ENCODE measurements at regions not wholly inside any gene's neighbourhood (a gene's known extent, or its start where the extent isn't known, plus 50 kb on each side); places are given as distances from the start of the nearest gene placed in this dataset.

GRCh38 chr2:82511894-82512293, 1947.2 kb downstream of the SUCLG1 start:
- BruUV-seq (replicated peaks): no TSS peak
- CTCF ChIA-PET: no interaction called here

GRCh38 chr2:82508702-82509101, 1950.4 kb downstream of the SUCLG1 start:
- no peaks in the 10 kb centered on the region for H3K4me1 ChIP-seq (ENCODE audit: insufficient read depth, low read length, poor library complexity, severe bottlenecking)
- intact Hi-C loops (cut with micrococcal nuclease; ENCODE audit: unreplicated experiment): no loop called here
- H3K27ac ChIP-seq (ENCODE audit: low read depth, low read length, poor library complexity, severe bottlenecking): no peak overlapping the region
- DNase-seq (ENCODE audit: low spot score): no peak
- no peak for TF ChIP-seq CTCF (conservative IDR thresholded peaks at IDR 0.05; ENCODE audit: low read depth, low read length)
- TF ChIP-seq EZH2 (IDR thresholded peaks at IDR 0.05; ENCODE audit: borderline replicate concordance, low read depth, low read length, poor library complexity, severe bottlenecking): no peak
- POLR2A ChIA-PET (ENCODE audit: low non-redundant PET): no interaction called here
- no TSS peak for BruUV-seq (replicated peaks)
- H3K36me3 ChIP-seq (ENCODE audit: insufficient read depth, low read length, poor library complexity, severe bottlenecking): no peaks in the 10 kb centered on the region
- H3K27me3 ChIP-seq (replicated peaks; ENCODE audit: insufficient read depth, low read depth, low read length, poor library complexity): no peaks in the 10 kb centered on the region
- CTCF ChIA-PET: no interaction called here
- peaks cover 28% of the 10 kb centered on the region for H3K9me3 ChIP-seq (ENCODE audit: low read depth, low read length, poor library complexity, severe bottlenecking)
- no peak overlapping the region for H3K4me3 ChIP-seq (ENCODE audit: low read depth, low read length, poor library complexity, severe bottlenecking)

More at GRCh38 chr2:82511894-82512293, 1947.2 kb downstream of the SUCLG1 start:
- no peaks in the 10 kb centered on the region for H3K27me3 ChIP-seq (replicated peaks; ENCODE audit: insufficient read depth, low read depth, low read length, poor library complexity)
- TF ChIP-seq EZH2 (IDR thresholded peaks at IDR 0.05; ENCODE audit: borderline replicate concordance, low read depth, low read length, poor library complexity, severe bottlenecking): no peak
- no peak for TF ChIP-seq CTCF (conservative IDR thresholded peaks at IDR 0.05; ENCODE audit: low read depth, low read length)
- H3K4me3 ChIP-seq (ENCODE audit: low read depth, low read length, poor library complexity, severe bottlenecking): no peak overlapping the region
- no peaks in the 10 kb centered on the region for H3K4me1 ChIP-seq (ENCODE audit: insufficient read depth, low read length, poor library complexity, severe bottlenecking)
- DNase-seq (ENCODE audit: low spot score): no peak
- intact Hi-C loops (cut with micrococcal nuclease; ENCODE audit: unreplicated experiment): no loop called here
- no peaks in the 10 kb centered on the region for H3K36me3 ChIP-seq (ENCODE audit: insufficient read depth, low read length, poor library complexity, severe bottlenecking)
- peaks cover 5% of the 10 kb centered on the region for H3K9me3 ChIP-seq (ENCODE audit: low read depth, low read length, poor library complexity, severe bottlenecking)
- POLR2A ChIA-PET (ENCODE audit: low non-redundant PET): no interaction called here
- H3K27ac ChIP-seq (ENCODE audit: low read depth, low read length, poor library complexity, severe bottlenecking): no peak overlapping the region

- intact Hi-C loops (cut with micrococcal nuclease; ENCODE audit: unreplicated experiment): no loop called here
- BruUV-seq (replicated peaks): no TSS peak
Observed at GRCh38 chr2:82507657-82508056, 1951.4 kb downstream of the SUCLG1 start.

More at GRCh38 chr2:82507657-82508056, 1951.4 kb downstream of the SUCLG1 start:
- H3K27me3 ChIP-seq (replicated peaks; ENCODE audit: insufficient read depth, low read depth, low read length, poor library complexity): no peaks in the 10 kb centered on the region
- ChIA-PET CTCF (no interaction called here), POLR2A (ENCODE audit: low non-redundant PET) (no interaction called here)
- no peak overlapping the region for H3K4me3 ChIP-seq (ENCODE audit: low read depth, low read length, poor library complexity, severe bottlenecking)
- peaks cover 23% of the 10 kb centered on the region for H3K9me3 ChIP-seq (ENCODE audit: low read depth, low read length, poor library complexity, severe bottlenecking)
- H3K27ac ChIP-seq (ENCODE audit: low read depth, low read length, poor library complexity, severe bottlenecking): no peak overlapping the region
- DNase-seq (ENCODE audit: low spot score): no peak
- H3K36me3 ChIP-seq (ENCODE audit: insufficient read depth, low read length, poor library complexity, severe bottlenecking): no peaks in the 10 kb centered on the region
- no peak for TF ChIP-seq EZH2 (IDR thresholded peaks at IDR 0.05; ENCODE audit: borderline replicate concordance, low read depth, low read length, poor library complexity, severe bottlenecking)
- no peak for TF ChIP-seq CTCF (conservative IDR thresholded peaks at IDR 0.05; ENCODE audit: low read depth, low read length)
- no peaks in the 10 kb centered on the region for H3K4me1 ChIP-seq (ENCODE audit: insufficient read depth, low read length, poor library complexity, severe bottlenecking)

All from A673 (cell line).